ENCODE measurements at regions not wholly inside any gene's neighbourhood (a gene's known extent, or its start where the extent isn't known, plus 50 kb on each side); places are given as distances from the start of the nearest gene placed in this dataset.

- peak overlapping the region; percentile 24 for H3K4me2 ChIP-seq (ENCODE audit: insufficient read depth, low read length)
- peak overlapping the region; percentile 95 for H2AFZ ChIP-seq (ENCODE audit: low read depth, low read length)
- no peak overlapping the region for H3K27ac ChIP-seq (ENCODE audit: insufficient read depth, low read depth, low read length)
- DNase-seq (ENCODE audit: low read depth, low spot score) (no peak), FAIRE-seq (no peak)
- BruUV-seq (replicated peaks): no TSS peak
- CTCF ChIA-PET: interaction anchor here (0.7 to 12.8 kb wide), 42 partner anchors 8 to 1068 kb away, joined by 3 to 671 read pairs (median 4); partner anchors contain the start of genes AGPAT4 and MAP3K4
- POLR2A ChIA-PET: no interaction called here
- H3K79me2 ChIP-seq (ENCODE audit: control insufficient read depth, insufficient read depth, low read length): no peaks in the 10 kb centered on the region
- no peaks in the 10 kb centered on the region for H3K36me3 ChIP-seq (ENCODE audit: control insufficient read depth in 2 of 2, extremely low read depth in 1 of 2, insufficient read depth in 2 of 2, low read length in 2 of 2)
- H3K9me1 ChIP-seq (replicated peaks; ENCODE audit: control insufficient read depth, extremely low read depth, insufficient read depth, low read length): no peaks in the 10 kb centered on the region
- H3K4me3 ChIP-seq (replicated peaks in 1 of 3; ENCODE audit: insufficient read depth in 1 of 3, low read depth in 1 of 3, low read length in 3 of 3): no peak overlapping the region
- peaks cover 0 to 3% of the 10 kb centered on the region in 2 experiments for H3K27me3 ChIP-seq (ENCODE audit: control insufficient read depth in 2 of 2, insufficient read depth in 2 of 2, low read length in 2 of 2)
- H3K9me3 ChIP-seq (replicated peaks; ENCODE audit: control insufficient read depth, insufficient read depth, low read length): no peaks in the 10 kb centered on the region
- H3K9ac ChIP-seq (replicated peaks; ENCODE audit: extremely low read depth, insufficient read depth, low read length): no peak overlapping the region
- intact Hi-C loops (cut with micrococcal nuclease) (loop anchor here (1.0 to 10.0 kb wide), 5 partner anchors 61 to 407 kb away; partner anchors contain the start of gene AGPAT4), dilution Hi-C loops (cut with MboI; ENCODE audit: extremely low pct_ligation_motif_present, low sequenced_read_pairs) (no loop called here)
- peaks cover 2% of the 10 kb centered on the region for H3K4me1 ChIP-seq (ENCODE audit: control insufficient read depth, extremely low read depth, insufficient read depth, low read length)
- TF ChIP-seq POLR2A (IDR thresholded peaks at IDR 0.05; ENCODE audit: low read depth, low read length): no peak
- TF ChIP-seq CTCF (IDR thresholded peaks at IDR 0.05; ENCODE audit: extremely low read depth in 1 of 2, insufficient read depth in 1 of 2, low read depth in 1 of 2, low read length in 2 of 2): no peak
- TF ChIP-seq POLR2AphosphoS5 (IDR thresholded peaks at IDR 0.05; ENCODE audit: insufficient read depth, low read depth, low read length): no peak
- TF ChIP-seq JUN (IDR thresholded peaks at IDR 0.05; ENCODE audit: borderline replicate concordance, insufficient read depth, insufficient read length, low read depth): no peak
- TF ChIP-seq EZH2 (IDR thresholded peaks at IDR 0.05; ENCODE audit: borderline replicate concordance, low read depth, low read length, severe bottlenecking): no peak
- TF ChIP-seq GATA2 (IDR thresholded peaks at IDR 0.05; ENCODE audit: insufficient read depth, insufficient read length, low read depth, low read length): no peak
- no peaks in the 10 kb centered on the region for H4K20me1 ChIP-seq (replicated peaks; ENCODE audit: control insufficient read depth, extremely low read depth, insufficient read depth, low read length)
Measured at GRCh38 chr6:160931378-160932310, 59.9 kb upstream of the MAP3K4 start.

Data from endothelial cell of umbilical vein (primary cell).